Rectal smooth muscle tissue (tissue), 1 donor: ENCODE measurements at regions not wholly inside any gene's neighbourhood (a gene's known extent, or its start where the extent isn't known, plus 50 kb on each side); places are given as distances from the start of the nearest gene placed in this dataset.

ENCODE experiments used
- H3K27ac ChIP-seq: one replicate; pipeline ENCODE4 v1.7.0; 2013; ENCODE audit warnings: low read depth, low read length, inconsistent platforms
- H3K27me3 ChIP-seq: one replicate; pipeline ENCODE4 v1.7.0; 2013; ENCODE audit warnings: low read length; ENCODE audit not compliant: control insufficient read depth, insufficient read depth
- H3K36me3 ChIP-seq: one replicate; pipeline ENCODE4 v1.7.0; 2013; ENCODE audit warnings: low read length; ENCODE audit not compliant: control insufficient read depth, insufficient read depth
- H3K4me1 ChIP-seq: one replicate; pipeline ENCODE4 v1.7.0; 2013; ENCODE audit warnings: low read length; ENCODE audit not compliant: control insufficient read depth, insufficient read depth
- H3K4me3 ChIP-seq: one replicate; pipeline ENCODE4 v1.7.0; 2013; ENCODE audit warnings: low read length
- H3K9ac ChIP-seq: one replicate; pipeline ENCODE4 v1.7.0; 2013; ENCODE audit warnings: low read length

- Histone ChIP-seq H3K36me3 (no peaks in the 10 kb centered on the region), H3K27me3 (no peaks in the 10 kb centered on the region), H3K27ac (no peak overlapping the region), H3K9ac (no peak overlapping the region), H3K4me1 (peaks cover 13% of the 10 kb centered on the region), H3K4me3 (no peak overlapping the region)
Observed at GRCh38 chr2:238633426-238634328, 206.9 kb downstream of the ASB1 start.

DNA sequence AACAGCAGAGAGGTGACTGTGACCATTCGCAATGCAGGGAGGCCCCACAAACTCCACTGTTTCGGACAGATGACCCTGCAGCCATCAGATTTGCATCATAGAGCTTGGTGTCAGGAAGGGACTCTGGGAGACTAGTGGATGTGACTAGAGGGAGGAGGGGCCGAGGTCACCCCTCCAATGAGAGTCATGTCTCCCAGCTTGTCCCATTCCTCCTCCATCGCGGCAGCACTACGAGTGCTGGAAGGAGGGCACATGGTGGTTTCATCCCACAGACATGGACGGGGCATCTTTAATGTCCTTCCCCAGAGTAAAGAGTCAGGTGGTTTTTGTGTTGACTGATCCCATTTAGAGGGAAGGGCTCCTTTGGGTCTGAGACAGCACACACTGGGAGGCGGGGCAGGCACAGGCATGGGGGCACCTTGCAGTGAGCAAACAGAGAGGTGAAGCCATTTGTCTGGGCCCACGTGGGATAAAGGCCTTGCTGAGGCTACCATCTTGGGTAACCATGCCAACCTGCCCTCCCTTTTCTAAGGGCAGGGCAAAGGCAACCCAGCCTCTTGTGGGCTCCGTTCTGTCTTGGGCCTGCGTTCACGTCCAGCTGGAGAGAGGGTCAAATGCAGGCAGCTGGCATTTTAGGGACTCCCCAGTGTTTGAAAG lies 208.1 kb downstream of the ASB1 start:
- Histone ChIP-seq H3K4me3 (no peak overlapping the region), H3K9ac (no peak overlapping the region), H3K4me1 (peaks cover 13% of the 10 kb centered on the region), H3K36me3 (no peaks in the 10 kb centered on the region), H3K27ac (peak overlapping the region; percentile 38), H3K27me3 (no peaks in the 10 kb centered on the region)

- Histone ChIP-seq H3K4me3 (no peak overlapping the region), H3K27me3 (no peaks in the 10 kb centered on the region), H3K27ac (peak overlapping the region; percentile 38), H3K9ac (no peak overlapping the region), H3K4me1 (peaks cover 13% of the 10 kb centered on the region), H3K36me3 (no peaks in the 10 kb centered on the region)
Observed at GRCh38 chr2:238635647-238636051, 208.9 kb downstream of the ASB1 start.

GRCh38 chr2:238636269-238637073 lies 209.7 kb downstream of the ASB1 start:
- H3K36me3 ChIP-seq: no peaks in the 10 kb centered on the region
- no peak overlapping the region for H3K4me3 ChIP-seq
- peak overlapping the region; percentile 38 for H3K27ac ChIP-seq
- H3K4me1 ChIP-seq: peaks cover 13% of the 10 kb centered on the region
- no peaks in the 10 kb centered on the region for H3K27me3 ChIP-seq
- no peak overlapping the region for H3K9ac ChIP-seq

DNA sequence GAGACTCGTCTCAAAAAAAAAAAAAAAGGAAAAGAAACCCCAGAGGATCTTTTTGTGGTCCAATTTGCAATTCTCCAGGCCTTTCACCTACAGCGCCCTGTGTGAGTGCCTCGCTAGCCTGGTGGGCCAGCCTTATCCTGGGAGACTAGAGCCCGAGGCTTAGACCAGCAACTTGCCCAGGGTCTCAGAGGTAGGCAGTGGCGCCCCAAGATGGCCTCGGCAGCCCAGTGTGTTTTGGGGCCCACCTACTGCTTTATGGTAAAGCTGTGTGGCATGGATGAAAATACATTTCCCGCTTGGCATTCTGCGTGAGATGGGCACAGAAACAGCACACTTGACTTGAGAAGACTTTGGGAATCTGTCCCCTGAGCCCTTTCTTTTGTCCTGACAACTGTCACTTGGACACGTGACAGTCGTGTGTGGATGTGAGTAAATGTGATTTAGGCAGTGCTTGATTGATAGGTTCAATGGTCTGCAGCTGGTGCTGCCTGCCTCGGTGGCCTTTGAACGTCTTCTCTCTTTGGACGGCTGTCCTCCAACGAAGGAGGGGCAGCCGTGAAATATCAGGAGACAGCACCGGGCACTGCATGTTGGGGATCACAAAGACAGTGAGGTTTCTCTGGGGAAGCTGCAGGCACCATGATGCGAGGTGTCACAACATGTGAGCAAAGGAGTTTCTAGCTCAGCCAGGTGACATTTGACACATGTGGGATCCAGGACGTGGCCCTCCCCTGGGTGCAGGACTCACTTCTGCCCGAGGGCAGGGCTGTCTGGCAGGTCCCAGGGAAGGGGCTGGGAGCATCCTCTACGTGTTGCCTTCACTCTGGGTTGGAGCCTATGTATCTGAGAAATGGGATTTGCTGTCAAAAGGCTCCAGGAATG lies 209.5 kb upstream of the TWIST2 start:
- Histone ChIP-seq H3K27ac (no peak overlapping the region), H3K4me3 (no peak overlapping the region), H3K27me3 (no peaks in the 10 kb centered on the region)

GRCh38 chr2:238638982-238639628 lies 208.8 kb upstream of the TWIST2 start:
- H3K9ac ChIP-seq: no peak overlapping the region
- no peak overlapping the region for H3K4me3 ChIP-seq
- H3K27me3 ChIP-seq: no peaks in the 10 kb centered on the region
- no peak overlapping the region for H3K27ac ChIP-seq
- H3K4me1 ChIP-seq: peaks cover 17% of the 10 kb centered on the region
- no peaks in the 10 kb centered on the region for H3K36me3 ChIP-seq

More for the DNA sequence above, 209.5 kb upstream of the TWIST2 start:
- H3K36me3 ChIP-seq: no peaks in the 10 kb centered on the region
- peaks cover 13% of the 10 kb centered on the region for H3K4me1 ChIP-seq
- no peak overlapping the region for H3K9ac ChIP-seq

DNA sequence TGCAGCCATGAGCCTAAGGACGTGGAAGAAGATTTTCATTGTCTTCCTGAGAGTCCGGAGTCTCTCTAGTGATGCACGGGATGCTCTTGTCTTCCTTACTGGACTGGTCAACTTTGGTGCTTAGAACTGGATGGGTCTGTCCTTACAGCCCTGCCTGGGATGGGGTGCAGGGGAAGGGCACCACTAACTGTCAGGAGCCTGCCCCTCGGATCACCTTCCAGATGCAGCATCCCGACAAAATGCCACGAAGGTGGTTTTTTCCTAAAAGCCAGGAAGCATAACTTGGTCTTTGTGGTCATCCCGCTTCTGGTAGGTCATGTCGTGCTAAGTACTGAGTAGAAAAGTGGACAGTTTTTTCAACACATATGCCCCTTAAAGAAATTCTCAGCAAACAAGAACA lies 207.4 kb upstream of the TWIST2 start:
- Histone ChIP-seq H3K4me3 (no peak overlapping the region), H3K4me1 (peaks cover 22% of the 10 kb centered on the region), H3K36me3 (no peaks in the 10 kb centered on the region), H3K9ac (no peak overlapping the region), H3K27ac (no peak overlapping the region), H3K27me3 (no peaks in the 10 kb centered on the region)

DNA sequence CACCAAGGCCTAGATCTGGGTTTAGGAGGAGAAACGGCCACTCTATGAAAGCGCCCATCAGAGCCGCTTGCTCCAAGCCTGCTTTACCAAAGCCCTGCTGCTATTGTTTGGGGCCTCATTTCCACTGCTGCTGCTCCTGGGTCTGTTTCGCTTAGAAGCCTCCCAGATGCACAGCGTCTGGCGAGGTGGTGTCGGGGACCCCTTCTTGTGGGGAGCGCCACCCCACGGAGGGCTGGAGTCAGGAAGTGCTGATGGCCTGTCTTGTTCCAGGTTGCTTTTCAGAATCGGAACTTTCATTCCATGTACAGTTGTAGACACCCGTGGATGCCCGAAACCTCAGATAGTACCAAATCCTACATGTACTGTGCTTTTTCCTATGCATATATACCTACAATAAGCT lies 204.9 kb upstream of the TWIST2 start:
- peaks cover 21% of the 10 kb centered on the region for H3K4me1 ChIP-seq
- H3K27me3 ChIP-seq: no peaks in the 10 kb centered on the region
- H3K4me3 ChIP-seq: no peak overlapping the region
- H3K36me3 ChIP-seq: no peaks in the 10 kb centered on the region
- H3K27ac ChIP-seq: no peak overlapping the region
- H3K9ac ChIP-seq: no peak overlapping the region

GRCh38 chr2:238643400-238643907 lies 204.4 kb upstream of the TWIST2 start:
- H3K4me1 ChIP-seq: peaks cover 21% of the 10 kb centered on the region
- H3K9ac ChIP-seq: no peak overlapping the region
- H3K36me3 ChIP-seq: no peaks in the 10 kb centered on the region
- no peaks in the 10 kb centered on the region for H3K27me3 ChIP-seq
- peak overlapping the region; percentile 63 for H3K27ac ChIP-seq
- no peak overlapping the region for H3K4me3 ChIP-seq

GRCh38 chr2:238644095-238645081 lies 203.5 kb upstream of the TWIST2 start:
- no peak overlapping the region for H3K4me3 ChIP-seq
- peaks cover 21% of the 10 kb centered on the region for H3K4me1 ChIP-seq
- H3K27me3 ChIP-seq: no peaks in the 10 kb centered on the region
- no peak overlapping the region for H3K9ac ChIP-seq
- H3K36me3 ChIP-seq: no peaks in the 10 kb centered on the region
- peak overlapping the region; percentile 63 for H3K27ac ChIP-seq
